ENCODE measurements at regions not wholly inside any gene's neighbourhood (a gene's known extent, or its start where the extent isn't known, plus 50 kb on each side); places are given as distances from the start of the nearest gene placed in this dataset.

DNA sequence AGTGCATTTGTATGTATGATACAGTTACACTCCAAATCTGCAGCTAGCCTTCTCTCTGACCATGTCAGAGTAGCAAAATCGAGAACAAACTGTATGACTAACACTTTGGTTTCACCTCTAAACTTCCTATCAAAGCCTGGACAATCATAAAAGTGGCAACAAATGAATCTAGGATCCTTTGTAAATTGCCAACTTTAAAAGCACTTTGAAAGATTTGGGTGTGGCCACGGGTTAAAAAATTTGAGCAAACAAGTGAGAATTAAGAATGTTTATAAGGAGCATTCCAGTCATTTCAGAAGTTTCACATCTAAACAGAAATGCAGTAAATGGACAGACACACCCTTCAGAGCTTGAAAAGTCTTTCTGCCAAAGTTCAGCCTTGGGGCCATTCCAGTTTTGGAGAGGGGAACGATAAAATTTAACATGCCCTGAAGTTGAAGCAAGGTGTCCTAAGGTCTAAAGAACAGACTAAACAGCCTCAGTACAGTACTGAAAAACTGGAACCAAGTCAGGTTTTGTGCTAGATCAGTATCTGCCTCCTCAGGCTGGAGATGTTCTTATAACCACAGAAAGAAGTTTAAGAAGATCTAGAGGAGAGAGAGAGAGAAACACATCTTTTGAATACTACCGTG lies 181.9 kb upstream of the BDNF start:
- TF ChIP-seq, protein P1, sequence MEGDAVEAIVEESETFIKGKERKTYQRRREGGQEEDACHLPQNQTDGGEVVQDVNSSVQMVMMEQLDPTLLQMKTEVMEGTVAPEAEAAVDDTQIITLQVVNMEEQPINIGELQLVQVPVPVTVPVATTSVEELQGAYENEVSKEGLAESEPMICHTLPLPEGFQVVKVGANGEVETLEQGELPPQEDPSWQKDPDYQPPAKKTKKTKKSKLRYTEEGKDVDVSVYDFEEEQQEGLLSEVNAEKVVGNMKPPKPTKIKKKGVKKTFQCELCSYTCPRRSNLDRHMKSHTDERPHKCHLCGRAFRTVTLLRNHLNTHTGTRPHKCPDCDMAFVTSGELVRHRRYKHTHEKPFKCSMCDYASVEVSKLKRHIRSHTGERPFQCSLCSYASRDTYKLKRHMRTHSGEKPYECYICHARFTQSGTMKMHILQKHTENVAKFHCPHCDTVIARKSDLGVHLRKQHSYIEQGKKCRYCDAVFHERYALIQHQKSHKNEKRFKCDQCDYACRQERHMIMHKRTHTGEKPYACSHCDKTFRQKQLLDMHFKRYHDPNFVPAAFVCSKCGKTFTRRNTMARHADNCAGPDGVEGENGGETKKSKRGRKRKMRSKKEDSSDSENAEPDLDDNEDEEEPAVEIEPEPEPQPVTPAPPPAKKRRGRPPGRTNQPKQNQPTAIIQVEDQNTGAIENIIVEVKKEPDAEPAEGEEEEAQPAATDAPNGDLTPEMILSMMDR (conservative IDR thresholded peaks at IDR 0.05 in 1 of 2, IDR thresholded peaks at IDR 0.05 in 1 of 2; ENCODE audit: extremely low read depth in 1 of 2, insufficient read depth in 1 of 2, low read depth in 1 of 2, low read length in 2 of 2) = no peak
- no peak for TF ChIP-seq EZH2 (IDR thresholded peaks at IDR 0.05; ENCODE audit: borderline replicate concordance, low read length)
